LNCaP clone FGC (cell line): ENCODE measurements at regions not wholly inside any gene's neighbourhood (a gene's known extent, or its start where the extent isn't known, plus 50 kb on each side); places are given as distances from the start of the nearest gene placed in this dataset.

ENCODE experiments used
- DNase-seq: peaks from one replicate; pipeline ENCODE4 v3.0.0-alpha.2; 2011; ENCODE audit warnings: low read depth
- H3K4me3 ChIP-seq: 2 replicates; pipeline ENCODE4 v1.5.1; 2011; ENCODE audit warnings: mild to moderate bottlenecking, low read depth, low read length, control low read depth
- TF ChIP-seq, protein P1 (sequence below): IDR thresholded peaks from 2 replicates; pipeline ENCODE4 v1.5.1; 2012; ENCODE audit warnings: mild to moderate bottlenecking; ENCODE audit not compliant: control insufficient read depth, insufficient read depth; ENCODE audit errors: extremely low read depth

DNA sequence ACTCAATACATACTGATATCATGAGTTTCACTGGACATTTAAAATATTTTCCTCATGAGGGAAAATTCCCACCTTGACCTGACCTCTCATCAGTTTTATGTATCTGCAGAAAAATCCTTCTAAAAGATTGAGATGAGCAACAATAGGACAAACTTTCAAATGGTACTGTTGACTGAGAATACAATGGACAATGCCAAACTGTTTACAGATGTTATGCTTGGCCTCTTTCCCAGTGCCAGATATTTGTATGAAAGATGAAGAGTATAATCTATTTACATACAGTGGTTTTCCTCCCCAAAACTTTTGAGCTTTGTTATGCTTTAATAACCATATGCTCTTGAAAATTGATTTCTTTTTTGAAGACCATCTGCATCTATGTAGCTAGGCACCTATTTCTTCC is 245.1 kb upstream of the RSPO3 start:
- no peak for DNase-seq
- TF ChIP-seq, protein P1, sequence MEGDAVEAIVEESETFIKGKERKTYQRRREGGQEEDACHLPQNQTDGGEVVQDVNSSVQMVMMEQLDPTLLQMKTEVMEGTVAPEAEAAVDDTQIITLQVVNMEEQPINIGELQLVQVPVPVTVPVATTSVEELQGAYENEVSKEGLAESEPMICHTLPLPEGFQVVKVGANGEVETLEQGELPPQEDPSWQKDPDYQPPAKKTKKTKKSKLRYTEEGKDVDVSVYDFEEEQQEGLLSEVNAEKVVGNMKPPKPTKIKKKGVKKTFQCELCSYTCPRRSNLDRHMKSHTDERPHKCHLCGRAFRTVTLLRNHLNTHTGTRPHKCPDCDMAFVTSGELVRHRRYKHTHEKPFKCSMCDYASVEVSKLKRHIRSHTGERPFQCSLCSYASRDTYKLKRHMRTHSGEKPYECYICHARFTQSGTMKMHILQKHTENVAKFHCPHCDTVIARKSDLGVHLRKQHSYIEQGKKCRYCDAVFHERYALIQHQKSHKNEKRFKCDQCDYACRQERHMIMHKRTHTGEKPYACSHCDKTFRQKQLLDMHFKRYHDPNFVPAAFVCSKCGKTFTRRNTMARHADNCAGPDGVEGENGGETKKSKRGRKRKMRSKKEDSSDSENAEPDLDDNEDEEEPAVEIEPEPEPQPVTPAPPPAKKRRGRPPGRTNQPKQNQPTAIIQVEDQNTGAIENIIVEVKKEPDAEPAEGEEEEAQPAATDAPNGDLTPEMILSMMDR, result no peak
- no peak overlapping the region for H3K4me3 ChIP-seq

DNA sequence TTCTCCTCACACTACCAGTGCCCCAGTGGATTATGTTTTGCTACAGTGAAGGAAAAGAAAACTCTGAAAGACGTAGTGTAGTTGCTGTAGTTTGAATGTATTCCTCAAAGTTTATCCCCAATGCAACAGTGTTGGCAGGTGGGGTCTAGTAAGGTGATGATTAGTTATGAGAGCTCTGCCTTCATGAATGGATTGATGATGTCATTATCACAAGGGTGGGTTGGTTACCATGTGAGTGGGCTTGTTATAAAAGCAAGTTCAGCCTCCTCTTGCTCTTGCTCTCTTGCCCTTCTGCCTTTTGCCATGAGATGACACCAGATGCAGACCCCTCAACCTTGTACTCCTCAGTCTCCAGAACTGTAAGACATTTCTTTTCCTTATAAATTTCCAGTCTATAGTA is 244.7 kb upstream of the RSPO3 start:
- H3K4me3 ChIP-seq, result no peak overlapping the region
- TF ChIP-seq, protein P1, result no peak
- no peak for DNase-seq

DNA sequence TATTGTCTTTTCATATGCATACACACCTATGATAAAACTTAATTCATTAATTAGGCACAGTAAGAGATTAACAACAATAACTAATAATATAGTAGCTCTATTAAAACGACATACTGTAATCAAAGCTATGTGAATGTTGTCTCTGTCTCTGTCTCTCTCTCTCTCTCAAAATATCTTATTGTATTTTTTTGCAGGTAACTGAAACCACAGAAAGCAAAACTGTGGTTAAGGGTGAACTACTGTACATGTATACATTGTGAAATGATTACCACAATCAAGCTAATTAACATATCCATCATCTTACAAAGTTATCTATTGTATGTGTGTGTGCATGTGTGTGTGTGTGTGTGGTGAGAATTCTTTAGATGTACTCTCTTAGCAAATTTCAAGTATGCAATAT is 242.0 kb upstream of the RSPO3 start:
- H3K4me3 ChIP-seq, result no peak overlapping the region
- TF ChIP-seq, protein P1, result no peak
- DNase-seq, result no peak

DNA sequence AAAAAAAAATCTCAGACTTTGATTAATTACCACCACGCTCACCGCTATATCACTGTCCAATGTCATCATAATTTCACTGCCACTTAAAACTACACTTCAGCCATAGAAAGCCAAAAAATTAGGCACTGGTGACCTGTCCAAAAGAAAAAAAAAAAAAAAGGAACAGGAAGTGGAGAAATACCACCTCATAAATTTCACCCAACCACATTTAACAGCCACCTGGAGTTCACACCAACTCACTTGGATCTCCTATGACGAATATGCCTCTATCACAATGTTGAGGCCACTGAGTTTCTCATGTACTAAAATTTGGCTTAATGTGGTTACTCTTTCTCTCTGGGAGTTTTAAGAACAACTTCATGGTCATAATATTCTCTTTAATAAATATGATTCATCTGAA is 237.5 kb upstream of the RSPO3 start:
- no peak for DNase-seq
- no peak overlapping the region for H3K4me3 ChIP-seq
- TF ChIP-seq, protein P1, result no peak

DNA sequence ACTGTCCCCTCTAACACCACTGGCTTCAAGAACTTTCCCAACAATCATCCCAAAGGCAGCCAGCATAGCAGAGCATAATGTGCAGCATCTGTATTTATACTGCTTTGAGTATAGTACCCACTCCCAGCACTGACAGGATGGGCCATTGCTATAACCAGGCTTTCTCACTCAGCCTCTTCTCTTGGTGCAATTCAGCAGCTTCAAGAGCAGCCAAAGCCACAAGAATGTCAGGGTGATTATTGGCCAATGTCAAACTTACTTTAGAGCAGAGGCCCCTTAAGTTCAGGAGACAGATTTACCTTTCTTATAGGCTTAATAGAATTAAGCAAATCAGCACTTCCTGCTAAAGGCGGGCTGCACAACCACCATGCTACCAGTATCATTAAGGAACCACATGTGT is 232.4 kb upstream of the RSPO3 start:
- TF ChIP-seq, protein P1, result no peak
- H3K4me3 ChIP-seq, result no peak overlapping the region
- DNase-seq, result no peak

DNA sequence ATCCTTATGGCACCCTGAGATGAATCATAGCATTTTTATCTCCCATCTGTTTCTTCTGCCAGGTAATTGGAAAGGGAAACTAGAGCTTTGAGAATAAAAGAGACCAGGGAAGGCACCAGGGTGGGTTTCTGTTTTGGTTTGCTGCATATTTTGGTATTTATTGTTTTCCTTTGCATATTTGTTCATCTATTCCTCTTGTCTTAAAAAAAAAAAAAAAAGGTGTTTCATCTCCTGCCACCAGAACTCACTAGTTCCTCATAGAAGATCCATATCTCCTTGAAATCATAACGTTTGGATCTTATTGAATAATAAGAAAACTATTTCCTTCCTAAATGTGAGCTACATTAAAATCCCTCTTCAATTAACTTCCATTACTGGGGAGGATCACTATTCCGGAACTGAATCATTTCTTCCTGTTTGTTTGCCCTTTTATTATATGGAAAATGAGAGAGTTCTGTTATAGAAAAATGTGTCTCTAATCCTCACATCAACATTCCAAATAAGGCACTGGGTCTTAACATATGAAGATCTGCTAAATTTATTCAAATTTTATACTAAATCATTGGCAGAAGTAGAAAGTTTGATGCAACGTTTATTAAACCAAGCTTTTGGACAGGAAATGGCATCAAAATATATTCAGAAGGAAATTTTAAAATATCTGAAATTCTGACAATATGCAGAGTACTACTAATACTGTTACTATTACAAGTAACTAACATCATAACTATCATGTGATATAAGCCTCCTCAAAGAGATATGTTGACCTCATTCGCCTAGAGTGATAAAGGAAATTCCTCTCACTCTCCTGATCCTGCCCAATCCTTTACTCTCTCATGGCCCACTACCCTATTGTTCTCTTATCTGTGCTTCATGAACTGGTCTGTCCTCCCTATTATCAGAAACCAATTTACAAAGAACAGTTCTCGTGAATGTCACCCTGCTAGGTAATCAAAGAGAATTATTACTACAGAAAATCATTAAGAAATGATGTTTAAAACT is 229.4 kb upstream of the RSPO3 start:
- TF ChIP-seq, protein P1, result no peak
- no peak for DNase-seq
- no peak overlapping the region for H3K4me3 ChIP-seq
